ENCODE measurements at regions not wholly inside any gene's neighbourhood (a gene's known extent, or its start where the extent isn't known, plus 50 kb on each side); places are given as distances from the start of the nearest gene placed in this dataset.

- intact Hi-C loops (cut with DNase I), result no loop called here
- ATAC-seq (ENCODE audit: poor library complexity) (no peak), DNase-seq (no peak)
Measured at GRCh38 chr3:21159543-21159906, 591.5 kb downstream of the ZNF385D start.

- ATAC-seq (ENCODE audit: poor library complexity) (no peak), DNase-seq (no peak)
- intact Hi-C loops (cut with DNase I), result no loop called here
Measured at GRCh38 chr3:21158861-21159542, 592.0 kb downstream of the ZNF385D start.

GRCh38 chr3:21154911-21155310, 596.1 kb downstream of the ZNF385D start:
- intact Hi-C loops (cut with DNase I), result no loop called here
- ATAC-seq (ENCODE audit: poor library complexity) (no peak), DNase-seq (no peak)

- intact Hi-C loops (cut with DNase I), result no loop called here
- DNase-seq, result no peak
- ATAC-seq (ENCODE audit: poor library complexity), result no peak
Measured at GRCh38 chr3:21152555-21152954, 598.5 kb downstream of the ZNF385D start.

- intact Hi-C loops (cut with DNase I), result no loop called here
- no peak for ATAC-seq (ENCODE audit: poor library complexity)
- peak; percentile 9 for DNase-seq
Measured at GRCh38 chr3:21142949-21143348, 608.1 kb downstream of the ZNF385D start.

- intact Hi-C loops (cut with DNase I), result no loop called here
- ATAC-seq (ENCODE audit: poor library complexity), result no peak
- DNase-seq, result no peak
Measured at GRCh38 chr3:21142031-21142430, 609.0 kb downstream of the ZNF385D start.

GRCh38 chr3:21140785-21141184, 610.2 kb downstream of the ZNF385D start:
- DNase-seq, result no peak
- intact Hi-C loops (cut with DNase I), result no loop called here

GRCh38 chr3:21138085-21138484, 612.9 kb downstream of the ZNF385D start:
- ATAC-seq (ENCODE audit: poor library complexity) (no peak), DNase-seq (no peak)
- intact Hi-C loops (cut with DNase I), result no loop called here

More at GRCh38 chr3:21140785-21141184, 610.2 kb downstream of the ZNF385D start:
- no peak for ATAC-seq (ENCODE audit: poor library complexity)

GRCh38 chr3:21132896-21133295, 618.1 kb downstream of the ZNF385D start:
- intact Hi-C loops (cut with DNase I), result no loop called here
- ATAC-seq (ENCODE audit: poor library complexity) (no peak), DNase-seq (no peak)

- intact Hi-C loops (cut with DNase I), result no loop called here
- no peak for DNase-seq
- ATAC-seq (ENCODE audit: poor library complexity), result no peak
Measured at GRCh38 chr3:21120826-21121225, 630.2 kb downstream of the ZNF385D start.

GRCh38 chr3:21117370-21117769, 633.6 kb downstream of the ZNF385D start:
- intact Hi-C loops (cut with DNase I), result no loop called here
- ATAC-seq (ENCODE audit: poor library complexity) (no peak), DNase-seq (no peak)

- intact Hi-C loops (cut with DNase I), result no loop called here
- ATAC-seq (ENCODE audit: poor library complexity) (no peak), DNase-seq (no peak)
Measured at GRCh38 chr3:21109056-21109455, 642.0 kb downstream of the ZNF385D start.

- no peak for ATAC-seq (ENCODE audit: poor library complexity)
- intact Hi-C loops (cut with DNase I), result no loop called here
- DNase-seq, result no peak
Measured at GRCh38 chr3:21105784-21106183, 645.2 kb downstream of the ZNF385D start.

- ATAC-seq (ENCODE audit: poor library complexity), result no peak
- DNase-seq, result no peak
- intact Hi-C loops (cut with DNase I), result no loop called here
Measured at GRCh38 chr3:21100656-21101359, 650.2 kb downstream of the ZNF385D start.

GRCh38 chr3:21094686-21095085, 656.3 kb downstream of the ZNF385D start:
- ATAC-seq (ENCODE audit: poor library complexity), result no peak
- intact Hi-C loops (cut with DNase I), result no loop called here
- no peak for DNase-seq

- intact Hi-C loops (cut with DNase I), result no loop called here
- ATAC-seq (ENCODE audit: poor library complexity) (no peak), DNase-seq (no peak)
Measured at GRCh38 chr3:21073561-21073960, 677.4 kb downstream of the ZNF385D start.

GRCh38 chr3:21067031-21067813, 683.8 kb downstream of the ZNF385D start:
- intact Hi-C loops (cut with DNase I), result no loop called here
- ATAC-seq (ENCODE audit: poor library complexity) (no peak), DNase-seq (no peak)

GRCh38 chr3:21062831-21063294, 688.1 kb downstream of the ZNF385D start:
- DNase-seq (no peak), ATAC-seq (ENCODE audit: poor library complexity) (peak; percentile 77)
- intact Hi-C loops (cut with DNase I), result no loop called here

GRCh38 chr3:21059404-21059803, 691.6 kb downstream of the ZNF385D start:
- no peak for DNase-seq
- intact Hi-C loops (cut with DNase I), result no loop called here
- ATAC-seq (ENCODE audit: poor library complexity), result peak; percentile 41

- no peak for ATAC-seq (ENCODE audit: poor library complexity)
- no peak for DNase-seq
- intact Hi-C loops (cut with DNase I), result no loop called here
Measured at GRCh38 chr3:21056293-21056692, 694.7 kb downstream of the ZNF385D start.
